Right cardiac atrium (tissue), 5 donors: ENCODE measurements at regions not wholly inside any gene's neighbourhood (a gene's known extent, or its start where the extent isn't known, plus 50 kb on each side); places are given as distances from the start of the nearest gene placed in this dataset.

Experiments used
- ATAC-seq, 2 donors: fragments of 200-7000 bp; cut with Tn5 transposase; one replicate each; pipeline versions ENCODE4 v1.8.0 to v1.9.1; 2020; ENCODE audit warnings: moderate library complexity in 2 of 2, mild to moderate bottlenecking in 1 of 2
- DNase-seq, 3 donors: peaks; one replicate each; pipeline ENCODE4 v3.0.0-alpha.2; 2020
- H3K27ac ChIP-seq: one replicate; pipeline ENCODE4 v1.5.1; 2013; ENCODE audit warnings: mild to moderate bottlenecking, low read length, control low read depth, moderate library complexity
- H3K27me3 ChIP-seq: one replicate; pipeline ENCODE4 v1.6.1; 2013; ENCODE audit not compliant: control insufficient read depth, insufficient read depth
- H3K4me1 ChIP-seq: one replicate; pipeline ENCODE4 v1.6.1; 2013; ENCODE audit warnings: low read length; ENCODE audit not compliant: control insufficient read depth, insufficient read depth
- H3K4me3 ChIP-seq: one replicate; pipeline ENCODE4 v1.5.1; 2013; ENCODE audit warnings: low read length, control low read depth
- H3K9me3 ChIP-seq: one replicate; pipeline ENCODE4 v1.6.1; 2013; ENCODE audit warnings: low read length; ENCODE audit not compliant: control insufficient read depth
- WGBS: extraction: QIAGEN DNeasy Blood & Tissue Kit; methylation state at CpG from one replicate; pipeline ENCODE4 v1.1.7; 2013; 5-methylcytosine and 5-hydroxymethylcytosine counted together
- intact Hi-C, 4 donors: fragments of 100-400 bp; cut with DNase I; formaldehyde crosslinking; loops; one replicate each; pipeline versions ENCODE4 v1.11.0 to v1.14.0; 2022 to 2023
- donor health status: healthy with polysubstance abuse.
- donor health status: DM: no; HTN: yes; CAD: no.
- donor health status: DM: no; HTN: no; CAD: no.
- donor health status: DM: no; HTN: yes; CAD: no; lungs with severe emphysema.
- donor health status: DM: yes; HTN: yes; CAD: no.

- no peak overlapping the region for H3K27ac ChIP-seq
- peaks cover 2% of the 10 kb centered on the region for H3K9me3 ChIP-seq
- H3K4me3 ChIP-seq: no peak overlapping the region
- WGBS: 95% methylated on average over 2 of the region's 2 CpGs
- DNase-seq: no peak
- no peaks in the 10 kb centered on the region for H3K4me1 ChIP-seq
- intact Hi-C loops: no loop called here
- ATAC-seq: no peak
- no peaks in the 10 kb centered on the region for H3K27me3 ChIP-seq
Measured at GRCh38 chr12:89092297-89092696, 260.0 kb downstream of the DUSP6 start.

GRCh38 chr12:89091293-89091841 is 260.9 kb downstream of the DUSP6 start:
- no peak for ATAC-seq
- Histone ChIP-seq H3K9me3 (peaks cover 2% of the 10 kb centered on the region), H3K4me1 (no peaks in the 10 kb centered on the region), H3K4me3 (no peak overlapping the region), H3K27ac (no peak overlapping the region), H3K27me3 (no peaks in the 10 kb centered on the region)
- 77% methylated on average over 1 of the region's 1 CpG for WGBS
- intact Hi-C loops: no loop called here
- DNase-seq: no peak

- ATAC-seq (no peak), DNase-seq (no peak)
- Histone ChIP-seq H3K27me3 (no peaks in the 10 kb centered on the region), H3K9me3 (peaks cover 2% of the 10 kb centered on the region), H3K4me1 (peaks cover 7% of the 10 kb centered on the region), H3K27ac (no peak overlapping the region), H3K4me3 (no peak overlapping the region)
- WGBS: 89% methylated on average over 2 of the region's 2 CpGs
- intact Hi-C loops: no loop called here
Measured at GRCh38 chr12:89089264-89089663, 263.0 kb downstream of the DUSP6 start.

GRCh38 chr12:89087876-89088275 is 264.4 kb downstream of the DUSP6 start:
- 37% methylated on average over 1 of the region's 1 CpG for WGBS

GRCh38 chr12:89087149-89087825 is 265.0 kb downstream of the DUSP6 start:
- H3K4me1 ChIP-seq: peaks cover 7% of the 10 kb centered on the region
- H3K27ac ChIP-seq: no peak overlapping the region
- no peak overlapping the region for H3K4me3 ChIP-seq
- DNase-seq (no peak), ATAC-seq (no peak)
- H3K9me3 ChIP-seq: peaks cover 2% of the 10 kb centered on the region
- intact Hi-C loops: no loop called here
- H3K27me3 ChIP-seq: no peaks in the 10 kb centered on the region
- WGBS: 80% methylated on average over 6 of the region's 6 CpGs

More at GRCh38 chr12:89087876-89088275, 264.4 kb downstream of the DUSP6 start:
- Histone ChIP-seq H3K9me3 (peaks cover 2% of the 10 kb centered on the region), H3K4me1 (peaks cover 7% of the 10 kb centered on the region), H3K4me3 (no peak overlapping the region), H3K27me3 (no peaks in the 10 kb centered on the region), H3K27ac (no peak overlapping the region)
- DNase-seq (no peak), ATAC-seq (no peak)
- intact Hi-C loops: no loop called here

GRCh38 chr12:89085421-89085820 is 266.9 kb downstream of the DUSP6 start:
- Histone ChIP-seq H3K9me3 (no peaks in the 10 kb centered on the region), H3K27ac (no peak overlapping the region), H3K4me1 (peaks cover 7% of the 10 kb centered on the region), H3K27me3 (no peaks in the 10 kb centered on the region), H3K4me3 (no peak overlapping the region)
- intact Hi-C loops: no loop called here
- ATAC-seq (peak; percentile 56 to 91), DNase-seq (peak; percentile 42 to 74 (median 46))
- WGBS: 61% methylated on average over 5 of the region's 5 CpGs

GRCh38 chr12:89084751-89085150 is 267.6 kb downstream of the DUSP6 start:
- H3K27me3 ChIP-seq: no peaks in the 10 kb centered on the region
- ATAC-seq: peak in 1 of 2 donors; percentile 49
- no peak overlapping the region for H3K27ac ChIP-seq
- peak in 1 of 3 donors; percentile 13 for DNase-seq
- intact Hi-C loops: no loop called here
- no peak overlapping the region for H3K4me3 ChIP-seq
- peaks cover 7% of the 10 kb centered on the region for H3K4me1 ChIP-seq
- WGBS: 42% methylated on average over 3 of the region's 3 CpGs
- H3K9me3 ChIP-seq: no peaks in the 10 kb centered on the region

- no peak overlapping the region for H3K4me3 ChIP-seq
- peaks cover 7% of the 10 kb centered on the region for H3K4me1 ChIP-seq
- intact Hi-C loops: no loop called here
Measured at GRCh38 chr12:89083491-89083890, 268.8 kb downstream of the DUSP6 start.

GRCh38 chr12:89082370-89082753 is 269.9 kb downstream of the DUSP6 start:
- no peak for DNase-seq
- ATAC-seq: no peak
- intact Hi-C loops: no loop called here
- no peak overlapping the region for H3K4me3 ChIP-seq
- 71% methylated on average over 1 of the region's 1 CpG for WGBS
- no peak overlapping the region for H3K27ac ChIP-seq
- no peaks in the 10 kb centered on the region for H3K9me3 ChIP-seq
- peaks cover 7% of the 10 kb centered on the region for H3K4me1 ChIP-seq
- no peaks in the 10 kb centered on the region for H3K27me3 ChIP-seq

More at GRCh38 chr12:89083491-89083890, 268.8 kb downstream of the DUSP6 start:
- DNase-seq (no peak), ATAC-seq (no peak)
- WGBS: 51% methylated on average over 3 of the region's 3 CpGs
- H3K27me3 ChIP-seq: no peaks in the 10 kb centered on the region
- H3K9me3 ChIP-seq: no peaks in the 10 kb centered on the region
- no peak overlapping the region for H3K27ac ChIP-seq

- H3K4me3 ChIP-seq: no peak overlapping the region
- H3K9me3 ChIP-seq: no peaks in the 10 kb centered on the region
- ATAC-seq (no peak), DNase-seq (no peak)
- WGBS: 68% methylated on average over 2 of the region's 2 CpGs
- intact Hi-C loops: no loop called here
- no peaks in the 10 kb centered on the region for H3K27me3 ChIP-seq
- no peak overlapping the region for H3K27ac ChIP-seq
- H3K4me1 ChIP-seq: peaks cover 7% of the 10 kb centered on the region
Measured at GRCh38 chr12:89081719-89082369, 270.5 kb downstream of the DUSP6 start.

GRCh38 chr12:89080793-89081465 is 271.4 kb downstream of the DUSP6 start:
- ATAC-seq (no peak), DNase-seq (no peak)
- intact Hi-C loops: no loop called here
- Histone ChIP-seq H3K27me3 (no peaks in the 10 kb centered on the region), H3K4me3 (no peak overlapping the region), H3K4me1 (peaks cover 7% of the 10 kb centered on the region), H3K27ac (no peak overlapping the region), H3K9me3 (no peaks in the 10 kb centered on the region)
- WGBS: 41% methylated on average over 3 of the region's 3 CpGs
